SKM-1 (cell line): ENCODE measurements at regions not wholly inside any gene's neighbourhood (a gene's known extent, or its start where the extent isn't known, plus 50 kb on each side); places are given as distances from the start of the nearest gene placed in this dataset.

Experiments used
- DNase-seq: peaks from one replicate; lab custom pipeline; 2025; ENCODE audit not compliant: unreplicated experiment; lab: John Stamatoyannopoulos, UW

- DNase-seq: no peak
Observed at GRCh38 chr21:16943231-16943630, 569.6 kb upstream of the CXADR start.

- DNase-seq: no peak
Observed at GRCh38 chr21:16945580-16945979, 567.3 kb upstream of the CXADR start.

- DNase-seq: no peak
Observed at GRCh38 chr21:16956824-16957223, 556.0 kb upstream of the CXADR start.

- no peak for DNase-seq
Observed at GRCh38 chr21:16965424-16965823, 547.4 kb upstream of the CXADR start.

- DNase-seq: no peak
Observed at GRCh38 chr21:16968436-16968835, 544.4 kb upstream of the CXADR start.

GRCh38 chr21:16969636-16970035 lies 543.2 kb upstream of the CXADR start:
- no peak for DNase-seq

GRCh38 chr21:16974060-16974459 lies 538.8 kb upstream of the CXADR start:
- no peak for DNase-seq

GRCh38 chr21:16976193-16976592 lies 536.6 kb upstream of the CXADR start:
- no peak for DNase-seq

GRCh38 chr21:16978309-16978895 lies 534.4 kb upstream of the CXADR start:
- DNase-seq: no peak

GRCh38 chr21:16979574-16979973 lies 533.3 kb upstream of the CXADR start:
- no peak for DNase-seq

GRCh38 chr21:16983420-16983819 lies 529.4 kb upstream of the CXADR start:
- no peak for DNase-seq

- DNase-seq: no peak
Observed at GRCh38 chr21:16992448-16992847, 520.4 kb upstream of the CXADR start.

- DNase-seq: no peak
Observed at GRCh38 chr21:16993416-16994038, 519.3 kb upstream of the CXADR start.

GRCh38 chr21:17002594-17003257 lies 510.1 kb upstream of the CXADR start:
- DNase-seq: no peak

- no peak for DNase-seq
Observed at GRCh38 chr21:17003258-17003615, 509.6 kb upstream of the CXADR start.

GRCh38 chr21:17003763-17004373 lies 509.0 kb upstream of the CXADR start:
- no peak for DNase-seq

- DNase-seq: no peak
Observed at GRCh38 chr21:17032141-17032655, 480.6 kb upstream of the CXADR start.

GRCh38 chr21:17044696-17045095 lies 468.1 kb upstream of the CXADR start:
- no peak for DNase-seq

GRCh38 chr21:17045214-17045853 lies 467.5 kb upstream of the CXADR start:
- no peak for DNase-seq

- no peak for DNase-seq
Observed at GRCh38 chr21:17048974-17049373, 463.9 kb upstream of the CXADR start.

- DNase-seq: no peak
Observed at GRCh38 chr21:17050156-17050555, 462.7 kb upstream of the CXADR start.

- no peak for DNase-seq
Observed at GRCh38 chr21:17050646-17051045, 462.2 kb upstream of the CXADR start.
